HCT116 (cell line): ENCODE measurements at regions not wholly inside any gene's neighbourhood (a gene's known extent, or its start where the extent isn't known, plus 50 kb on each side); places are given as distances from the start of the nearest gene placed in this dataset.

Experiments used
- ATAC-seq: fragments of 200-7000 bp; cut with Tn5 transposase; 2 replicates; pipeline ENCODE4 v1.9.1; 2020; ENCODE audit warnings: mild to moderate bottlenecking, moderate library complexity
- BruUV-seq: library from RNA; stranded (reverse); fragments of 400-500 nt; replicated peaks from 2 replicates; lab custom pipeline; 2021; lab: Mats Ljungman, UMichigan
- CTCF ChIA-PET: fragments of 300-600 bp; sonication (Branson Sonifier 250); formaldehyde crosslinking; loops from one replicate; lab custom pipeline; 2021; ENCODE audit warnings: antibody characterized with exemption; lab: Charles Lee
- POLR2A ChIA-PET: fragments of 300-600, 350-600 bp; sonication (Branson Sonifier 250); formaldehyde crosslinking; loops from one replicate; lab custom pipeline; 2021; ENCODE audit warnings: antibody characterized with exemption; lab: Charles Lee
- RAD21 ChIA-PET, 2 experiments: fragments of 300-600 bp; sonication (Branson Sonifier 250); formaldehyde crosslinking; loops; one replicate each; lab custom pipeline; 2023; ENCODE audit warnings: low total read pairs in 2 of 2; ENCODE audit not compliant: uncharacterized antibody in 2 of 2, unreplicated experiment in 2 of 2, low non-redundant PET in 1 of 2; lab: Charles Lee
- DNase-seq: peaks from one replicate; pipeline ENCODE4 v3.0.0-alpha.2; 2010; ENCODE audit warnings: low read depth, low spot score
- H2AFZ ChIP-seq: fragments of 200-600 bp; shearing (Covaris generic), sonication (generic); 2 replicates; pipeline ENCODE4 v1.6.1; 2017; ENCODE audit warnings: low read depth, mixed run types, mixed read lengths, antibody characterized with exemption, low read length; ENCODE audit not compliant: poor library complexity, severe bottlenecking
- H3K27ac ChIP-seq: 2 replicates; pipeline ENCODE4 v1.5.1; 2012; ENCODE audit warnings: low read depth, low read length
- H3K27me3 ChIP-seq: fragments of 200-600 bp; sonication (generic); 2 replicates; pipeline ENCODE4 v1.6.1; 2016; ENCODE audit warnings: mixed run types, low read length, mixed read lengths; ENCODE audit not compliant: insufficient read depth
- H3K36me3 ChIP-seq, 2 experiments: fragments of 200-500 bp in 1 of 2; fragments of 200-600 bp in 1 of 2; sonication (Bioruptor generic) in 1 of 2; sonication (generic) in 1 of 2; 2 replicates each; pipeline versions ENCODE4 v1.5.1 to v1.6.1; 2014 to 2016; ENCODE audit warnings: low read length in 2 of 2, inconsistent platforms in 1 of 2, mixed read lengths in 1 of 2, mixed run types in 1 of 2; ENCODE audit not compliant: insufficient read depth in 2 of 2, control insufficient read depth in 1 of 2
- H3K4me1 ChIP-seq, 2 experiments: fragments of 200-600 bp in 1 of 2; sonication (generic) in 1 of 2; 2 replicates each; pipeline versions ENCODE4 v1.5.1 to v1.6.1; 2012 to 2017; ENCODE audit warnings: low read length in 2 of 2, inconsistent platforms in 1 of 2, mild to moderate bottlenecking in 1 of 2, mixed read lengths in 1 of 2, mixed run types in 1 of 2, moderate library complexity in 1 of 2; ENCODE audit not compliant: insufficient read depth in 2 of 2, control insufficient read depth in 1 of 2
- H3K4me2 ChIP-seq: fragments of 200-600 bp; sonication (generic); 2 replicates; pipeline ENCODE4 v1.6.1; 2017; ENCODE audit warnings: mixed run types, low read length, mixed read lengths
- H3K4me3 ChIP-seq, 2 experiments: fragments of 200-600 bp in 1 of 2; sonication (generic) in 1 of 2; replicated peaks in 1 of 2; 2 replicates each; pipeline ENCODE4 v1.5.1; 2011 to 2016; ENCODE audit warnings: low read length in 2 of 2, control low read depth in 1 of 2, low read depth in 1 of 2, mild to moderate bottlenecking in 1 of 2, mixed read lengths in 1 of 2, mixed run types in 1 of 2
- H3K79me2 ChIP-seq: fragments of 200-600 bp; sonication (generic); 2 replicates; pipeline ENCODE4 v1.6.1; 2017; ENCODE audit warnings: mild to moderate bottlenecking, mixed run types, low read length, moderate library complexity, mixed read lengths; ENCODE audit not compliant: insufficient read depth
- H3K9ac ChIP-seq: fragments of 200-600 bp; sonication (generic); 2 replicates; pipeline ENCODE4 v1.6.1; 2016; ENCODE audit warnings: low read length, mixed read lengths
- H3K9me2 ChIP-seq: fragments of 200-600 bp; sonication (generic), shearing (Covaris generic); 2 replicates; pipeline ENCODE4 v1.6.1; 2017; ENCODE audit warnings: mixed run types, mild to moderate bottlenecking, moderate library complexity; ENCODE audit not compliant: insufficient read depth
- H3K9me3 ChIP-seq, 2 experiments: fragments of 200-500 bp in 1 of 2; fragments of 200-600 bp in 1 of 2; sonication (Bioruptor generic) in 1 of 2; sonication (generic) in 1 of 2; 2 replicates each; pipeline ENCODE4 v1.6.1; 2014 to 2017; ENCODE audit warnings: low read length in 2 of 2, mixed read lengths in 2 of 2, inconsistent platforms in 1 of 2, low read depth in 1 of 2, mild to moderate bottlenecking in 1 of 2, mixed run types in 1 of 2, moderate library complexity in 1 of 2; ENCODE audit not compliant: control insufficient read depth in 1 of 2, insufficient read depth in 1 of 2
- H4K20me1 ChIP-seq: fragments of 200-600 bp; sonication (generic), shearing (Covaris generic); 2 replicates; pipeline ENCODE4 v1.6.1; 2017; ENCODE audit warnings: mixed run types, mild to moderate bottlenecking, moderate library complexity; ENCODE audit not compliant: insufficient read depth
- ATF3 ChIP-seq: IDR thresholded peaks from 2 replicates; pipeline ENCODE4 v1.6.1; 2012
- CEBPB ChIP-seq: IDR thresholded peaks from 2 replicates; pipeline ENCODE4 v1.6.1; 2012; ENCODE audit warnings: low read depth
- CTCF ChIP-seq, 3 experiments: fragments of 200-600 bp in 1 of 3; sonication (generic) in 1 of 3; IDR thresholded peaks in 2 of 3; conservative IDR thresholded peaks in 1 of 3; 2 replicates each; pipeline ENCODE4 v1.5.1; 2012 to 2017; ENCODE audit warnings: low read depth in 2 of 3, low read length in 2 of 3, antibody characterized with exemption in 1 of 3, borderline replicate concordance in 1 of 3, control low read depth in 1 of 3, mild to moderate bottlenecking in 1 of 3, mixed read lengths in 1 of 3, mixed run types in 1 of 3, moderate library complexity in 1 of 3; ENCODE audit not compliant: insufficient read depth in 1 of 3
- EZH2 ChIP-seq: fragments of 200-600 bp; sonication (generic); IDR thresholded peaks from 2 replicates; pipeline ENCODE4 v1.6.1; 2017; ENCODE audit warnings: antibody characterized with exemption, mixed run types
- EZH2phosphoT487 ChIP-seq: fragments of 200-600 bp; IDR thresholded peaks from 2 replicates; pipeline ENCODE4 v1.6.1; 2018; ENCODE audit warnings: antibody characterized with exemption, borderline replicate concordance
- JUND ChIP-seq: IDR thresholded peaks from 2 replicates; pipeline ENCODE4 v1.6.1; 2012
- MAX ChIP-seq: IDR thresholded peaks from 2 replicates; pipeline ENCODE4 v1.6.1; 2012
- POLR2A ChIP-seq: IDR thresholded peaks from 2 replicates; pipeline ENCODE4 v1.7.0; 2011; ENCODE audit warnings: borderline replicate concordance; ENCODE audit not compliant: insufficient read depth, insufficient read length; ENCODE audit errors: extremely low read depth
- POLR2AphosphoS5 ChIP-seq: IDR thresholded peaks from 2 replicates; pipeline ENCODE4 v1.6.1; 2011; ENCODE audit warnings: mild to moderate bottlenecking, low read depth, low read length, moderate library complexity
- RAD21 ChIP-seq: IDR thresholded peaks from 2 replicates; pipeline ENCODE4 v1.6.1; 2012; ENCODE audit warnings: low read depth, mild to moderate bottlenecking
- REST ChIP-seq: IDR thresholded peaks from 2 replicates; pipeline ENCODE4 v1.6.1; 2012; ENCODE audit warnings: low read depth
- SIN3A ChIP-seq: IDR thresholded peaks from 2 replicates; pipeline ENCODE4 v1.6.1; 2012; ENCODE audit warnings: low read depth
- SP1 ChIP-seq: IDR thresholded peaks from 2 replicates; pipeline ENCODE4 v1.6.1; 2012; ENCODE audit warnings: low read depth
- TCF7L2 ChIP-seq: IDR thresholded peaks from 2 replicates; pipeline ENCODE4 v1.7.0; 2011; ENCODE audit warnings: borderline replicate concordance, inconsistent platforms; ENCODE audit not compliant: insufficient read depth, insufficient read length; ENCODE audit errors: extremely low read depth
- YY1 ChIP-seq: IDR thresholded peaks from 2 replicates; pipeline ENCODE4 v1.6.1; 2011; ENCODE audit warnings: low read length, low read depth, moderate library complexity, mild to moderate bottlenecking; ENCODE audit not compliant: insufficient replicate concordance; ENCODE audit errors: extremely low read depth
- ZBTB33 ChIP-seq: IDR thresholded peaks from 2 replicates; pipeline ENCODE4 v1.6.1; 2011; ENCODE audit warnings: mild to moderate bottlenecking, low read length, moderate library complexity; ENCODE audit not compliant: insufficient replicate concordance; ENCODE audit errors: extremely low read depth
- ZFX ChIP-seq: fragments of 450-650 bp; IDR thresholded peaks from 2 replicates; pipeline ENCODE4 v1.6.1; 2017
- ZNF274 ChIP-seq: fragments of 200-500 bp; sonication (Bioruptor generic); IDR thresholded peaks from 2 replicates; pipeline ENCODE4 v1.6.1; 2014; ENCODE audit warnings: mild to moderate bottlenecking, low read depth, low read length, inconsistent platforms
- intact Hi-C: fragments of 100-400 bp; cut with micrococcal nuclease; formaldehyde crosslinking; loops from 2 replicates; pipeline ENCODE4 v1.10.0; 2022

GRCh38 chr18:26697186-26697884 lies 149.0 kb upstream of the KCTD1 start:
- no TSS peak for BruUV-seq
- H3K27me3 ChIP-seq, result peaks cover 31% of the 10 kb centered on the region
- RAD21 ChIA-PET, result no interaction called here
- H3K27ac ChIP-seq, result no peak overlapping the region
- H3K36me3 ChIP-seq, result no peaks in the 10 kb centered on the region
- no peaks in the 10 kb centered on the region for H3K9me2 ChIP-seq
- H3K9ac ChIP-seq, result no peak overlapping the region
- peaks cover 0 to 5% of the 10 kb centered on the region in 2 experiments; a peak in 1 of 4 replicates for H3K9me3 ChIP-seq
- no peaks in the 10 kb centered on the region for H4K20me1 ChIP-seq
- intact Hi-C loops, result no loop called here
- CTCF ChIA-PET, result no interaction called here
- no peak overlapping the region for H2AFZ ChIP-seq
- ATAC-seq (no peak), DNase-seq (no peak)
- H3K4me2 ChIP-seq, result no peak overlapping the region
- POLR2A ChIA-PET, result no interaction called here
- no peak overlapping the region for H3K4me3 ChIP-seq
- TF ChIP-seq ZBTB33, result no peak
- TF ChIP-seq JUND, result no peak
- no peak for TF ChIP-seq EZH2phosphoT487
- TF ChIP-seq CEBPB, result no peak
- TF ChIP-seq ATF3, result no peak
- no peak for TF ChIP-seq ZNF274
- TF ChIP-seq TCF7L2, result no peak
- TF ChIP-seq RAD21, result no peak
- no peak for TF ChIP-seq POLR2A
- TF ChIP-seq YY1, result no peak
- TF ChIP-seq REST, result no peak
- no peak for TF ChIP-seq MAX
- no peak for TF ChIP-seq SIN3A
- TF ChIP-seq SP1, result no peak
- TF ChIP-seq POLR2AphosphoS5, result no peak
- TF ChIP-seq EZH2, result no peak
- TF ChIP-seq ZFX, result no peak
- TF ChIP-seq CTCF (IDR thresholded peaks at IDR 0.05 in 2 of 3, conservative IDR thresholded peaks at IDR 0.05 in 1 of 3; ENCODE audit: borderline replicate concordance in 1 of 3, insufficient read depth in 1 of 3, low read depth in 2 of 3, low read length in 2 of 3), result no peak
- no peaks in the 10 kb centered on the region for H3K79me2 ChIP-seq
- no peaks in the 10 kb centered on the region for H3K4me1 ChIP-seq
